Epithelial cell of proximal tubule (primary cell): ENCODE measurements at regions not wholly inside any gene's neighbourhood (a gene's known extent, or its start where the extent isn't known, plus 50 kb on each side); places are given as distances from the start of the nearest gene placed in this dataset.
"Not testable (repeated sequence)": the region's sequence is repeated elsewhere in the genome, so short reads cannot be mapped to it uniquely, and the experiment has no call there.

Experiments used
- DNase-seq: peaks from one replicate; pipeline ENCODE4 v3.0.0-alpha.2; 2011; ENCODE audit warnings: low read depth
- H3K4me3 ChIP-seq: 2 replicates; pipeline ENCODE4 v1.5.1; 2011; ENCODE audit warnings: low read depth, mild to moderate bottlenecking, low read length
- CTCF ChIP-seq: conservative IDR thresholded peaks from 2 replicates; pipeline ENCODE4 v1.5.1; 2012; ENCODE audit warnings: low read depth, mild to moderate bottlenecking, low read length

DNA sequence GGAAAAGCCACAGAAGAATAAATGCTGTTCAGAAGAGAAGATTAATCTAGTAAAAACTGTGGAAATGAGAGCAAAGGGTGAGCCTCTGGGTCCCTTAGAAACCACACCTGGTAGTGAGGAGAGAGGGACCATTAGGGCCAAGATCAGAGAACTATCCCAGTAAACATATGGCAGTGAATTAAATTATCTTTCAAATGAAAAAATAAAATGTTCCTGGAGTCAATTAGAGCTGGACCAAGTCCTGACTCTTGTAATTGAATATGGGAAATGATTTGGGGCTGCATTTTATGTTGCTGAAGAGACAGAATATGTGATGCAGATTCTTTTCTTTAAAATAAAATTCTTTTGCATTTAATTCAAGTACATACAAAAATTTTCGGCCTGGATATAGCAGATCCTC, 62.2 kb upstream of the PAX3 start:
- H3K4me3 ChIP-seq: no peak overlapping the region
- TF ChIP-seq CTCF: no peak
- DNase-seq: no peak

- H3K4me3 ChIP-seq: no peak overlapping the region
- no peak for TF ChIP-seq CTCF
- no peak for DNase-seq
These were observed 62.6 kb upstream of the SGPP2 start for GRCh38 chr2:222361787-222362186.

DNA sequence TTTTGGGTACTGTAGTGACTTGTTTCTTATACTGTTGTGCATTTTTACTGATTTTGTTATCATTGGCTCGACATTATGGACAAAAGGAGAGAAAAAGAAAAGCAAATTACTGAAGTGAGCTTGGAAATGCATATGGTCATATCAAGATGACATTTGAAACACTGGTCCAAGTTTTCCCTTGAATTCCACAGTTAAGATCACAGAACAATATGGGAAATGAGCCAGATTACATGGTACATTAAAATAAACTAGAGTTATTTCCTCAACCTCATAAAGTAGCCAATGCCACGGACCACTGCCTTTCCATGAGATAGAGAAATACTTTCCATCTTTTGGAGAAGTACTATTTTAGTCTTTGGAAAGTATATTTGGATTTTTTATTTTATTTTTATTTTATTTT, 62.0 kb upstream of the SGPP2 start:
- DNase-seq: no peak
- no peak for TF ChIP-seq CTCF
- no peak overlapping the region for H3K4me3 ChIP-seq

DNA sequence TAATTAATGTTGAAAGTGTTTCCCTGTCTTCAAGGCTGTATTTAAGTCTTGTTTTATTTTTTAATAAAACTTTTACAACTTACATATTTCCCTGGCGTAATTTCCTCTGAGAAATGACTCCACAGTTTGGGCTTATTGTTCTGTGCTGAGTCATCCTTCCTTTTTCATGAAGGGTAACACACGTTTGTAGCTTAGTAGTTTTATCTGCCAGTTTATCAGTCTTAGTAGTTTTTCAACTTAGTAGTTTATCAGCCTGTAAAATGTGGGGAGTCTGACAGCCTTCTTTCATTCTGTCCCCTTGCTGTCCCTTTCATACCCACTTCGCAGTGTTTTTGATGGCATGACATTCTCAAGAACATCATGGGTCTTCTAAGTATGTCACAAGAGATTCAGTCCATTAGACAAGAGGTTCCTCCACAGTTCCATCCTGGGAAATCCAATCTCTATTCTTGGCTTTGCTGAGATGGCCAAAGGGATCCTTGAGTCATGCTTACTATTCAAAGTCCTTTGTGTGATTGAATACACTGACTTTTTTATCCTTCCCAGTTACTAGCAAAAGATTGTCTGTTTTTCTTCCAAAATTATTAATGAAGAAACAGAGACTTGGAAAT, 60.0 kb upstream of the SGPP2 start:
- no peak for DNase-seq
- no peak for TF ChIP-seq CTCF
- no peak overlapping the region for H3K4me3 ChIP-seq

DNA sequence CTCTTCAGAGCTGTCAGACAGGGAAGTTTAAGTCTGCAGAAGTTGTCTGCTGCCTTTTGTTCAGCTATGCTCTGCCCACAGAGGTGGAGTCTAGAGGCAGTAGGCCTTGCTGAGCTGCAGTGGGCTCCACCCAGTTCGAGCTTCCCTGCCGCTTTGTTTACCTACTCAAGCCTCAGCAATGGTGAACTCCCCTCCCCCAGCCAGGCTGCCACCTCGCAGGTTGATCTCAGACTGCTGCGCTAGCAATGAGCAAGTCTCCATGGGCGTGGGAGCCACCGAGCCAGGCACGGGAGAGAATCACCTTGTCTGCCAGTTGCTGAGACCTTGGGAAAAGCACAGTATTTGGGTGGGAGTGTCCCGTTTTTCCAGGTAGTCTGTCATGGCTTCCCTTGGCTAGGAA, 56.1 kb upstream of the SGPP2 start:
- DNase-seq: not testable (repeated sequence)

GRCh38 chr2:222372993-222373392, 51.4 kb upstream of the SGPP2 start:
- TF ChIP-seq CTCF: no peak
- DNase-seq: no peak
- H3K4me3 ChIP-seq: no peak overlapping the region

More for the DNA sequence above, 56.1 kb upstream of the SGPP2 start:
- not testable (repeated sequence) for H3K4me3 ChIP-seq
